GM23338 (cell line): ENCODE measurements at regions not wholly inside any gene's neighbourhood (a gene's known extent, or its start where the extent isn't known, plus 50 kb on each side); places are given as distances from the start of the nearest gene placed in this dataset.

ENCODE experiments used
- CREB1 ChIP-seq: fragments of 250-450 bp; sonication (Bioruptor Pico); IDR thresholded peaks from 2 replicates; pipeline ENCODE4 v1.5.0; 2020; ENCODE audit warnings: low read depth, mild to moderate bottlenecking, moderate library complexity
- EZH2 ChIP-seq: fragments of 200-600 bp; sonication (generic); IDR thresholded peaks from one replicate; pipeline ENCODE4 v1.8.0; 2017; ENCODE audit warnings: antibody characterized with exemption, mild to moderate bottlenecking, low read depth; ENCODE audit not compliant: unreplicated experiment
- EZH2phosphoT487 ChIP-seq: fragments of 200-600 bp; sonication (generic); IDR thresholded peaks from one replicate; pipeline ENCODE4 v1.8.1; 2018; ENCODE audit warnings: antibody characterized with exemption; ENCODE audit not compliant: unreplicated experiment
- JUNB ChIP-seq: IDR thresholded peaks from one replicate; pipeline ENCODE4 v1.6.1; 2016; ENCODE audit warnings: antibody characterized with exemption; ENCODE audit not compliant: unreplicated experiment
- POLR2AphosphoS5 ChIP-seq: IDR thresholded peaks from 2 replicates; pipeline ENCODE4 v1.6.1; 2016; ENCODE audit warnings: antibody characterized with exemption, low read depth
- STAT1 ChIP-seq: IDR thresholded peaks from one replicate; pipeline ENCODE4 v1.6.1; 2016; ENCODE audit warnings: antibody characterized with exemption; ENCODE audit not compliant: unreplicated experiment
- ZNF331 ChIP-seq: fragments of 250-450 bp; sonication (Bioruptor Pico); IDR thresholded peaks from 2 replicates; pipeline ENCODE4 v1.5.0; 2020; ENCODE audit warnings: low read depth, mild to moderate bottlenecking, moderate library complexity
- TF ChIP-seq, protein P1 (sequence below), 2 experiments: fragments of 200-600 bp in 1 of 2; sonication (generic) in 1 of 2; conservative IDR thresholded peaks; 2 replicates each; pipeline versions ENCODE4 v1.5.1 to v1.6.1; 2016 to 2017; ENCODE audit warnings: antibody characterized with exemption in 2 of 2, low read depth in 2 of 2, mild to moderate bottlenecking in 2 of 2, moderate library complexity in 1 of 2
- TF ChIP-seq, protein P2 (sequence below): IDR thresholded peaks from one replicate; pipeline ENCODE4 v1.6.1; 2018; ENCODE audit warnings: antibody characterized with exemption; ENCODE audit not compliant: unreplicated experiment
- TF ChIP-seq, protein P3 (sequence below): IDR thresholded peaks from 2 replicates; pipeline ENCODE4 v1.6.1; 2016; ENCODE audit warnings: antibody characterized with exemption

DNA sequence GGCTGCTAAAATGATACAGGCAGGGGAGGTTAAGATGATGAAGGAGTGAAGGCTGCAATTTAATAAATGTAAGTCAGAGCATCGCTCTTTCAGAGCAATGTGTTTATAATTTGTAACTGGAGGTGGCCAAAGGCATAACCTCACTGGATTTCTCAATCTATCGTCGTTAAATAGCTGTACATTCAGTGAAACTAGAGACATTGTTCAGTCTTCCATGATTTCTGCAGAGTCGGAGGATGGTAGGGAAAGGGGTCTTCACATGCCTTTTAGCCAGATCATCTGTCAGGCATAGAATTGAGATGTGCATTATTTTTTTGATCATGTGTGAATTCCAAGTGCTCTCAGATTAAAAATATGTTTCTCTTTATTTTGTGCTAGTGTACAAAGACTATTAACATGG, 315.4 kb downstream of the OXSM start:
- TF ChIP-seq, protein P1, sequence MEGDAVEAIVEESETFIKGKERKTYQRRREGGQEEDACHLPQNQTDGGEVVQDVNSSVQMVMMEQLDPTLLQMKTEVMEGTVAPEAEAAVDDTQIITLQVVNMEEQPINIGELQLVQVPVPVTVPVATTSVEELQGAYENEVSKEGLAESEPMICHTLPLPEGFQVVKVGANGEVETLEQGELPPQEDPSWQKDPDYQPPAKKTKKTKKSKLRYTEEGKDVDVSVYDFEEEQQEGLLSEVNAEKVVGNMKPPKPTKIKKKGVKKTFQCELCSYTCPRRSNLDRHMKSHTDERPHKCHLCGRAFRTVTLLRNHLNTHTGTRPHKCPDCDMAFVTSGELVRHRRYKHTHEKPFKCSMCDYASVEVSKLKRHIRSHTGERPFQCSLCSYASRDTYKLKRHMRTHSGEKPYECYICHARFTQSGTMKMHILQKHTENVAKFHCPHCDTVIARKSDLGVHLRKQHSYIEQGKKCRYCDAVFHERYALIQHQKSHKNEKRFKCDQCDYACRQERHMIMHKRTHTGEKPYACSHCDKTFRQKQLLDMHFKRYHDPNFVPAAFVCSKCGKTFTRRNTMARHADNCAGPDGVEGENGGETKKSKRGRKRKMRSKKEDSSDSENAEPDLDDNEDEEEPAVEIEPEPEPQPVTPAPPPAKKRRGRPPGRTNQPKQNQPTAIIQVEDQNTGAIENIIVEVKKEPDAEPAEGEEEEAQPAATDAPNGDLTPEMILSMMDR (conservative IDR thresholded peaks at IDR 0.05; ENCODE audit: low read depth in 2 of 2), result no peak
- no peak for TF ChIP-seq EZH2phosphoT487
- TF ChIP-seq JUNB, result no peak
- no peak for TF ChIP-seq POLR2AphosphoS5
- TF ChIP-seq, protein P2, sequence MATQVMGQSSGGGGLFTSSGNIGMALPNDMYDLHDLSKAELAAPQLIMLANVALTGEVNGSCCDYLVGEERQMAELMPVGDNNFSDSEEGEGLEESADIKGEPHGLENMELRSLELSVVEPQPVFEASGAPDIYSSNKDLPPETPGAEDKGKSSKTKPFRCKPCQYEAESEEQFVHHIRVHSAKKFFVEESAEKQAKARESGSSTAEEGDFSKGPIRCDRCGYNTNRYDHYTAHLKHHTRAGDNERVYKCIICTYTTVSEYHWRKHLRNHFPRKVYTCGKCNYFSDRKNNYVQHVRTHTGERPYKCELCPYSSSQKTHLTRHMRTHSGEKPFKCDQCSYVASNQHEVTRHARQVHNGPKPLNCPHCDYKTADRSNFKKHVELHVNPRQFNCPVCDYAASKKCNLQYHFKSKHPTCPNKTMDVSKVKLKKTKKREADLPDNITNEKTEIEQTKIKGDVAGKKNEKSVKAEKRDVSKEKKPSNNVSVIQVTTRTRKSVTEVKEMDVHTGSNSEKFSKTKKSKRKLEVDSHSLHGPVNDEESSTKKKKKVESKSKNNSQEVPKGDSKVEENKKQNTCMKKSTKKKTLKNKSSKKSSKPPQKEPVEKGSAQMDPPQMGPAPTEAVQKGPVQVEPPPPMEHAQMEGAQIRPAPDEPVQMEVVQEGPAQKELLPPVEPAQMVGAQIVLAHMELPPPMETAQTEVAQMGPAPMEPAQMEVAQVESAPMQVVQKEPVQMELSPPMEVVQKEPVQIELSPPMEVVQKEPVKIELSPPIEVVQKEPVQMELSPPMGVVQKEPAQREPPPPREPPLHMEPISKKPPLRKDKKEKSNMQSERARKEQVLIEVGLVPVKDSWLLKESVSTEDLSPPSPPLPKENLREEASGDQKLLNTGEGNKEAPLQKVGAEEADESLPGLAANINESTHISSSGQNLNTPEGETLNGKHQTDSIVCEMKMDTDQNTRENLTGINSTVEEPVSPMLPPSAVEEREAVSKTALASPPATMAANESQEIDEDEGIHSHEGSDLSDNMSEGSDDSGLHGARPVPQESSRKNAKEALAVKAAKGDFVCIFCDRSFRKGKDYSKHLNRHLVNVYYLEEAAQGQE, result no peak
- no peak for TF ChIP-seq EZH2
- no peak for TF ChIP-seq CREB1 (CRISPR knock-in tag)
- TF ChIP-seq, protein P3, sequence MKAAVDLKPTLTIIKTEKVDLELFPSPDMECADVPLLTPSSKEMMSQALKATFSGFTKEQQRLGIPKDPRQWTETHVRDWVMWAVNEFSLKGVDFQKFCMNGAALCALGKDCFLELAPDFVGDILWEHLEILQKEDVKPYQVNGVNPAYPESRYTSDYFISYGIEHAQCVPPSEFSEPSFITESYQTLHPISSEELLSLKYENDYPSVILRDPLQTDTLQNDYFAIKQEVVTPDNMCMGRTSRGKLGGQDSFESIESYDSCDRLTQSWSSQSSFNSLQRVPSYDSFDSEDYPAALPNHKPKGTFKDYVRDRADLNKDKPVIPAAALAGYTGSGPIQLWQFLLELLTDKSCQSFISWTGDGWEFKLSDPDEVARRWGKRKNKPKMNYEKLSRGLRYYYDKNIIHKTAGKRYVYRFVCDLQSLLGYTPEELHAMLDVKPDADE, result no peak
- no peak for TF ChIP-seq ZNF331
- TF ChIP-seq STAT1, result no peak
